Suprapubic skin (tissue), 4 donors: ENCODE measurements at regions not wholly inside any gene's neighbourhood (a gene's known extent, or its start where the extent isn't known, plus 50 kb on each side); places are given as distances from the start of the nearest gene placed in this dataset.

Experiments used
- DNase-seq, 2 donors: peaks; one replicate each; pipeline ENCODE4 v3.0.0-alpha.2; 2019; ENCODE audit warnings: low spot score in 2 of 2
- H3K27ac ChIP-seq: fragments of 200-600 bp; sonication (generic); one replicate; pipeline ENCODE4 v1.5.1; 2019
- H3K27me3 ChIP-seq: fragments of 200-600 bp; sonication (generic); one replicate; pipeline ENCODE4 v1.5.1; 2019
- H3K36me3 ChIP-seq: fragments of 200-600 bp; sonication (generic); one replicate; pipeline ENCODE4 v1.5.1; 2019
- H3K4me1 ChIP-seq: fragments of 200-600 bp; sonication (generic); one replicate; pipeline ENCODE4 v1.5.1; 2019
- H3K4me3 ChIP-seq: fragments of 200-600 bp; sonication (generic); one replicate; pipeline ENCODE4 v1.5.1; 2019; ENCODE audit warnings: mild to moderate bottlenecking
- H3K9me3 ChIP-seq: fragments of 200-600 bp; sonication (generic); one replicate; pipeline ENCODE4 v1.5.1; 2019
- EP300 ChIP-seq: sonication (generic); formaldehyde crosslinking; IDR thresholded peaks from one replicate; pipeline ENCODE4 v1.6.1; 2017; ENCODE audit warnings: antibody characterized with exemption
- POLR2A ChIP-seq, 2 donors: fragments of 450-650 bp; IDR thresholded peaks; one replicate each; pipeline ENCODE4 v1.6.1; 2017; ENCODE audit warnings: antibody characterized with exemption in 2 of 2, mild to moderate bottlenecking in 2 of 2, moderate library complexity in 2 of 2
- POLR2AphosphoS5 ChIP-seq, 3 donors: sonication (generic); formaldehyde crosslinking; IDR thresholded peaks; one replicate each; pipeline ENCODE4 v1.6.1; 2017; ENCODE audit warnings: antibody characterized with exemption in 3 of 3
- WGBS: methylation state at CpG from one replicate; pipeline ENCODE4 v1.1.5; 2018; 5-methylcytosine and 5-hydroxymethylcytosine counted together
- TF ChIP-seq, protein P1 (sequence below), 2 donors: fragments of 200-600 bp in 1 of 2; fragments of 450-650 bp in 1 of 2; sonication (generic) in 1 of 2; IDR thresholded peaks; one replicate each; pipeline ENCODE4 v1.5.1; 2016 to 2019; ENCODE audit warnings: antibody characterized with exemption in 2 of 2, mild to moderate bottlenecking in 1 of 2, moderate library complexity in 1 of 2

DNA sequence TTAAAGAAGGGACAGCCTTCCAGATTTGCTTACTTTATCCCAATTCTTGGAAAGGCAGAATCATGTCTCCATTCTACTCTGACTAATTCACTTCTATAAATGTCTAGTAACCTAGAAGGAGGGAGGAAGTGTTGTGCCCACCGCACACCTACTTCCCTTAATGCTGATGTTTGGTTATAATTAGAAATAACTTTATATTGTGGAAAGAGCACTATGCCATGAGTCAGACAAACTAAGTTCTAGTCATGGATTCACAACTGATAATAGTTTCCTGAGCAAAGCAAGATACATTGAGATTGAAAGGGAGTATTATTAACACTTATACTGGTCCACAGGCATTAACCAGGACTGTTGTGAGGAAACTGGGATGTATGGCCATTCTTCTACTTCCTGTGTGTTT, 345.9 kb upstream of the RPS23 start:
- TF ChIP-seq POLR2A (IDR thresholded peaks at IDR 0.05) = no peak
- TF ChIP-seq, protein P1, sequence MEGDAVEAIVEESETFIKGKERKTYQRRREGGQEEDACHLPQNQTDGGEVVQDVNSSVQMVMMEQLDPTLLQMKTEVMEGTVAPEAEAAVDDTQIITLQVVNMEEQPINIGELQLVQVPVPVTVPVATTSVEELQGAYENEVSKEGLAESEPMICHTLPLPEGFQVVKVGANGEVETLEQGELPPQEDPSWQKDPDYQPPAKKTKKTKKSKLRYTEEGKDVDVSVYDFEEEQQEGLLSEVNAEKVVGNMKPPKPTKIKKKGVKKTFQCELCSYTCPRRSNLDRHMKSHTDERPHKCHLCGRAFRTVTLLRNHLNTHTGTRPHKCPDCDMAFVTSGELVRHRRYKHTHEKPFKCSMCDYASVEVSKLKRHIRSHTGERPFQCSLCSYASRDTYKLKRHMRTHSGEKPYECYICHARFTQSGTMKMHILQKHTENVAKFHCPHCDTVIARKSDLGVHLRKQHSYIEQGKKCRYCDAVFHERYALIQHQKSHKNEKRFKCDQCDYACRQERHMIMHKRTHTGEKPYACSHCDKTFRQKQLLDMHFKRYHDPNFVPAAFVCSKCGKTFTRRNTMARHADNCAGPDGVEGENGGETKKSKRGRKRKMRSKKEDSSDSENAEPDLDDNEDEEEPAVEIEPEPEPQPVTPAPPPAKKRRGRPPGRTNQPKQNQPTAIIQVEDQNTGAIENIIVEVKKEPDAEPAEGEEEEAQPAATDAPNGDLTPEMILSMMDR (IDR thresholded peaks at IDR 0.05) = no peak
- no peak for TF ChIP-seq EP300
- TF ChIP-seq POLR2AphosphoS5 (IDR thresholded peaks at IDR 0.05) = no peak
- Histone ChIP-seq H3K4me3 (no peak overlapping the region), H3K9me3 (no peaks in the 10 kb centered on the region), H3K27me3 (no peaks in the 10 kb centered on the region), H3K27ac (no peak overlapping the region), H3K36me3 (no peaks in the 10 kb centered on the region), H3K4me1 (no peaks in the 10 kb centered on the region)
- 80% methylated on average over 1 of the region's 1 CpG for WGBS
- DNase-seq = no peak

DNA sequence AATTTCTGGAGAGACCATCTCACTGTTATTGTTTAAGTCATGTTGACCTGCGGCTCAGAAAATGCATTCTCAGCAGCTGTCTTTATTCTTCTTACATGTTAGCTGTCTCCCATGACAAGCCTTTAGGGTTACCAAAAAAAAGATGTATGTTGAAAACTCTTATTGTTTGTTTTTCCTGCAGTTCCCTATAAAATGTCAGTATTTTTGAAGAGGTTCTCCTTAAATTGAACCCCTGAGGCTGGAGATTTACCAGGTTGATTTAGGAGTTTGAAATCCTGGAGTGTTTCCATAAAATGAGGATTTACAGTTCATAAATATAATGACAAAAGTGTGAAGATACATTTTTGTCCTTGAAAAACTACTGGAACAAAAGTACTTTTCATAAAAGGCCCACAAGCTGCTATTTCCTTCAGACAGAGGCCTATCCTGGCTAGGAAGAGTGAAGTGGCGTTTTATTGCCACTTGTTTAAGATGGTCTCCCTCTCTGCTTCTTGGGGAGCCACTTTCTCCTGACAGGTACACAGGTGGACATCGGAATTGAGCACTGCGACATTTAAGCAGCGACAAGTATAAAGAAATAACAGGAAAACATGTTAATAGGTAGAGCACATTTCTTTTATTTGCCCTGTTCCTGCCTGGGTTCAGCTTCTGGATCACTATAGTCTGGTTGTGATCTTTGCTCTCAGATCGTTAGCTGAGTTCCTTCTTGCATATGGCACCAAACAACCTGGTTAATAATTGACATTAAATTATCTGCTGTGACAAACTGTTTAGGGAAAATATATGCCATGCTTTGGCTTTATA, 344.8 kb upstream of the RPS23 start:
- no peaks in the 10 kb centered on the region for H3K36me3 ChIP-seq
- no peaks in the 10 kb centered on the region for H3K4me1 ChIP-seq
- H3K9me3 ChIP-seq = no peaks in the 10 kb centered on the region
- WGBS = 83% methylated on average over 6 of the region's 6 CpGs
- H3K27me3 ChIP-seq = no peaks in the 10 kb centered on the region
- TF ChIP-seq, protein P1 (IDR thresholded peaks at IDR 0.05) = no peak
- TF ChIP-seq EP300 (no peak), POLR2A (IDR thresholded peaks at IDR 0.05) (no peak), POLR2AphosphoS5 (IDR thresholded peaks at IDR 0.05) (no peak)
- no peak overlapping the region for H3K4me3 ChIP-seq
- H3K27ac ChIP-seq = no peak overlapping the region
- no peak for DNase-seq

DNA sequence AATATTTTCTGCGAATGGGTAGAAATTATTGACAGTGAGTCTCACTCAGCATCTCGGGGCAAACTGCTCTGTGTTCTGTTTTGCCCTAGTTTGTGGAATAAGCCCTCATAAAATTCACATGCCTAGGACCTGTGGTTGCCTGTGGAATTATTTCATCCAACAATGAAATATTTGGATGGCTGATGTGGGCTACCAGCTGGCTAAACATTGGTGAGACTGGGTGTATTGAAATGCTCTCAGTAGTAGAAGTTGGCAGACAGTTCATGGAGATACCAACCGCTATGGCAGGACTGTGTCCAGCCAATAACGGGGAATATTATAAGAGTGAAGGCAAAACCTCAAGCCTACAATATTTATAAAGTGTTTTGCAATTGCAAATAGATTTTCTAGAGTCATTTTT, 344.1 kb upstream of the RPS23 start:
- no peaks in the 10 kb centered on the region for H3K36me3 ChIP-seq
- H3K27ac ChIP-seq = no peak overlapping the region
- WGBS = 81% methylated on average over 4 of the region's 4 CpGs
- H3K9me3 ChIP-seq = no peaks in the 10 kb centered on the region
- TF ChIP-seq, protein P1 (IDR thresholded peaks at IDR 0.05) = no peak
- TF ChIP-seq POLR2AphosphoS5 (IDR thresholded peaks at IDR 0.05) = no peak
- no peak for TF ChIP-seq EP300
- no peak for TF ChIP-seq POLR2A (IDR thresholded peaks at IDR 0.05)
- H3K27me3 ChIP-seq = no peaks in the 10 kb centered on the region
- no peak overlapping the region for H3K4me3 ChIP-seq
- no peak for DNase-seq
- H3K4me1 ChIP-seq = no peaks in the 10 kb centered on the region

DNA sequence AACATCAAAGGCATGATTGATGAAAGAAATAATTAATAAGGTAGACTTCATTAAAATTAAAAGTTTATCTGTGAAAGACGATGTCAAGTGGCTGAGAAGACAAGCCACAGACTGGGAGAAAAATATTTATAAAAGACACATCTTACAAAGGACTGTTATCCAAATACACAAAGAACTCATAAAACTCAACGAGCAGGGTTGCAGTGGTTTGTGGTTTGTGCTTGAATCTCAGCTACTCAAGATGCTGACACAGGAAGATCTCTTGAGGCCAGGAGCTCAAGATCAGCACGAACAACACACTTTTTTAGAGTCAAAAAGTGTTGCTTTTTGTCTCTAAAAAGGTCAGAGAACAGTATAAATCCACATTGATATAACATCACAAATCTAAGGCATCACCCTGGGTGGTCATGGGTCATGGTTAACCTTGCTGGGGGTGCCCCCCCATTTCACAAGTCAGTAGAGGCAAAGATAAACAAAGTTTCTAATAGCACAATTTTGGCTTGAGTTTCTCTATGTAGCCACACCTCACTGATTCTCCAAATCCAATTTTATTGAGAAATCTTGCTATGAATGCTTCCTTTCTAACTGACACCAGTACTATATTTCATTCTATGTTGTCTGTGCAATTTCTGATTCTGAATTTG, 342.9 kb upstream of the RPS23 start:
- DNase-seq = no peak
- Histone ChIP-seq H3K9me3 (no peaks in the 10 kb centered on the region), H3K36me3 (no peaks in the 10 kb centered on the region), H3K27ac (no peak overlapping the region), H3K4me3 (no peak overlapping the region), H3K27me3 (no peaks in the 10 kb centered on the region), H3K4me1 (no peaks in the 10 kb centered on the region)
- 65% methylated on average over 3 of the region's 3 CpGs for WGBS
- TF ChIP-seq EP300 (no peak), POLR2AphosphoS5 (IDR thresholded peaks at IDR 0.05) (no peak), POLR2A (IDR thresholded peaks at IDR 0.05) (no peak)
- TF ChIP-seq, protein P1 (IDR thresholded peaks at IDR 0.05) = no peak

DNA sequence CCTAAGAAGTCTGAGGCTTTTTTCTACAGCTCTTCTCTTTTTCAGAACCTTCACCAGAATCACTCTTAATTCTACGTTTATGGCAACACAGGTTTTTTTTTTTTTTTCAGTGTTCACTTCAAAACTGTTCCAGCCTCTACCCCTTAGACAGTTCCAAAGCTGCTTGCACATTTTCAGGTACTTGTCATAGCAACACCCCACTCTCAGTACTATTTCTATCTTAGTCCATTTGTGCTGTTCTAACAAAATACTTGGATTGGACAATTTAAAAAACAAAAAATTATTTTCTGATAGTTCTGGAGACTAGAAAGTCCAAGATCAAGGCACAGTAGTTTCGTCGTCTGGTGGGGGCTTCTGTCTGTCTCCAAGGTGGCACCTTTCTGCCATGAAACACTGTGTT, 340.9 kb upstream of the RPS23 start:
- Histone ChIP-seq H3K27me3 (no peaks in the 10 kb centered on the region), H3K4me3 (no peak overlapping the region), H3K4me1 (no peaks in the 10 kb centered on the region), H3K36me3 (no peaks in the 10 kb centered on the region), H3K9me3 (no peaks in the 10 kb centered on the region), H3K27ac (no peak overlapping the region)
- 92% methylated on average over 3 of the region's 3 CpGs for WGBS
- DNase-seq = no peak
- TF ChIP-seq EP300 (no peak), POLR2AphosphoS5 (IDR thresholded peaks at IDR 0.05) (no peak), POLR2A (IDR thresholded peaks at IDR 0.05) (no peak)
- TF ChIP-seq, protein P1 (IDR thresholded peaks at IDR 0.05) = no peak
